Caco-2 (cell line): ENCODE measurements at regions not wholly inside any gene's neighbourhood (a gene's known extent, or its start where the extent isn't known, plus 50 kb on each side); places are given as distances from the start of the nearest gene placed in this dataset.

ENCODE experiments used
- BruUV-seq: library from RNA; stranded (reverse); fragments of 400-500 nt; replicated peaks from 2 replicates; lab custom pipeline; 2021; lab: Mats Ljungman, UMichigan
- CTCF ChIA-PET: fragments of 300-600 bp; sonication (Branson Sonifier 250); formaldehyde crosslinking; loops from one replicate; lab custom pipeline; 2022; ENCODE audit warnings: antibody characterized with exemption; lab: Charles Lee
- POLR2A ChIA-PET: fragments of 300-600 bp; sonication (Branson Sonifier 250); formaldehyde crosslinking; loops from one replicate; lab custom pipeline; 2022; ENCODE audit warnings: antibody characterized with exemption; lab: Charles Lee
- DNase-seq, 2 experiments: peaks; one replicate each; pipeline versions ENCODE4 v3.0.0 to v3.0.0-alpha.2; 2020 to 2022
- H3K27me3 ChIP-seq: replicated peaks from 2 replicates; pipeline ENCODE4 v1.6.0; 2011; ENCODE audit warnings: low read length; ENCODE audit not compliant: control insufficient read depth, insufficient read depth
- H3K36me3 ChIP-seq: 2 replicates; pipeline ENCODE4 v1.5.1; 2011; ENCODE audit warnings: low read length; ENCODE audit not compliant: control insufficient read depth, insufficient read depth
- H3K4me1 ChIP-seq: fragments of 250-450 bp; sonication (Bioruptor Pico); 2 replicates; pipeline ENCODE4 v1.5.1; 2020; ENCODE audit warnings: mild to moderate bottlenecking
- H3K4me3 ChIP-seq: 2 replicates; pipeline ENCODE4 v1.5.1; 2011; ENCODE audit warnings: low read depth, mild to moderate bottlenecking, control low read depth, low read length
- H3K9me3 ChIP-seq: fragments of 250-450 bp; sonication (Bioruptor Pico); 2 replicates; pipeline ENCODE4 v1.5.1; 2020; ENCODE audit warnings: mild to moderate bottlenecking, moderate library complexity
- H3K27ac Mint-ChIP-seq: one replicate; pipeline ENCODE4 v1.8.0; 2022; ENCODE audit warnings: mixed read lengths; ENCODE audit not compliant: unreplicated experiment
- H3K27me3 Mint-ChIP-seq: one replicate; pipeline ENCODE4 v1.8.0; 2022; ENCODE audit warnings: mixed read lengths; ENCODE audit not compliant: insufficient read depth, unreplicated experiment
- H3K36me3 Mint-ChIP-seq: one replicate; pipeline ENCODE4 v1.8.0; 2022; ENCODE audit warnings: mild to moderate bottlenecking, mixed read lengths; ENCODE audit not compliant: insufficient read depth, unreplicated experiment
- H3K4me1 Mint-ChIP-seq: one replicate; pipeline ENCODE4 v1.8.0; 2022; ENCODE audit warnings: low read depth, mixed read lengths; ENCODE audit not compliant: unreplicated experiment
- H3K4me3 Mint-ChIP-seq: one replicate; pipeline ENCODE4 v1.8.0; 2022; ENCODE audit warnings: mild to moderate bottlenecking, moderate library complexity, mixed read lengths; ENCODE audit not compliant: unreplicated experiment
- H3K9me3 Mint-ChIP-seq: one replicate; pipeline ENCODE4 v1.8.0; 2022; ENCODE audit warnings: mixed read lengths; ENCODE audit not compliant: unreplicated experiment
- CTCF ChIP-seq, 2 experiments: fragments of 200-600 bp in 1 of 2; IDR thresholded peaks; 1 replicate in 1 of 2; 2 replicates in 1 of 2; pipeline versions ENCODE4 v1.5.1 to v1.8.0; 2011 to 2022; ENCODE audit warnings: antibody characterized with exemption in 1 of 2, control low read depth in 1 of 2, inconsistent platforms in 1 of 2, low read depth in 1 of 2, low read length in 1 of 2, mild to moderate bottlenecking in 1 of 2, moderate library complexity in 1 of 2; ENCODE audit not compliant: insufficient read depth in 1 of 2, severe bottlenecking in 1 of 2, unreplicated experiment in 1 of 2
- intact Hi-C: fragments of 100-400 bp; cut with micrococcal nuclease; formaldehyde crosslinking; loops from one replicate; pipeline ENCODE4 v1.10.0; 2022; ENCODE audit not compliant: unreplicated experiment

GRCh38 chr22:47298017-47298785 lies 535.8 kb downstream of the TBC1D22A start:
- H3K4me3 Mint-ChIP-seq, result no peak overlapping the region
- BruUV-seq, result no TSS peak
- H3K36me3 Mint-ChIP-seq, result no peaks in the 10 kb centered on the region
- no peaks in the 10 kb centered on the region for H3K9me3 Mint-ChIP-seq
- no peak for DNase-seq
- H3K4me1 Mint-ChIP-seq, result no peaks in the 10 kb centered on the region
- CTCF ChIA-PET, result no interaction called here
- POLR2A ChIA-PET, result no interaction called here
- intact Hi-C loops, result no loop called here
- no peaks in the 10 kb centered on the region for H3K9me3 ChIP-seq
- H3K27ac Mint-ChIP-seq, result no peak overlapping the region
- TF ChIP-seq CTCF (IDR thresholded peaks at IDR 0.05; ENCODE audit: insufficient read depth in 1 of 2, low read depth in 1 of 2, low read length in 1 of 2, severe bottlenecking in 1 of 2, unreplicated experiment in 1 of 2), result no peak
- H3K4me3 ChIP-seq, result no peak overlapping the region
- H3K36me3 ChIP-seq, result no peaks in the 10 kb centered on the region
- peaks cover 24% of the 10 kb centered on the region for H3K27me3 Mint-ChIP-seq
- no peaks in the 10 kb centered on the region; the same call in 1 of the 2 replicates for H3K27me3 ChIP-seq
- H3K4me1 ChIP-seq, result no peaks in the 10 kb centered on the region

GRCh38 chr22:47297261-47298016 lies 535.0 kb downstream of the TBC1D22A start:
- H3K9me3 ChIP-seq, result no peaks in the 10 kb centered on the region
- H3K4me1 Mint-ChIP-seq, result no peaks in the 10 kb centered on the region
- no peak overlapping the region for H3K27ac Mint-ChIP-seq
- H3K4me3 Mint-ChIP-seq, result no peak overlapping the region
- POLR2A ChIA-PET, result no interaction called here
- CTCF ChIA-PET, result no interaction called here
- H3K4me3 ChIP-seq, result no peak overlapping the region
- H3K36me3 ChIP-seq, result no peaks in the 10 kb centered on the region
- H3K4me1 ChIP-seq, result no peaks in the 10 kb centered on the region
- BruUV-seq, result no TSS peak
- no peaks in the 10 kb centered on the region for H3K36me3 Mint-ChIP-seq
- peaks cover 24% of the 10 kb centered on the region for H3K27me3 Mint-ChIP-seq
- DNase-seq, result no peak
- H3K9me3 Mint-ChIP-seq, result no peaks in the 10 kb centered on the region
- no peaks in the 10 kb centered on the region; the same call in 1 of the 2 replicates for H3K27me3 ChIP-seq
- intact Hi-C loops, result no loop called here
- TF ChIP-seq CTCF (IDR thresholded peaks at IDR 0.05; ENCODE audit: insufficient read depth in 1 of 2, low read depth in 1 of 2, low read length in 1 of 2, severe bottlenecking in 1 of 2, unreplicated experiment in 1 of 2), result no peak

- Mint-ChIP-seq H3K27ac (no peak overlapping the region), H3K27me3 (peaks cover 26% of the 10 kb centered on the region), H3K4me3 (no peak overlapping the region), H3K36me3 (no peaks in the 10 kb centered on the region), H3K4me1 (no peaks in the 10 kb centered on the region), H3K9me3 (no peaks in the 10 kb centered on the region)
- Histone ChIP-seq H3K9me3 (no peaks in the 10 kb centered on the region), H3K4me3 (no peak overlapping the region), H3K4me1 (no peaks in the 10 kb centered on the region), H3K36me3 (no peaks in the 10 kb centered on the region), H3K27me3 (no peaks in the 10 kb centered on the region; the same call in 1 of the 2 replicates)
- POLR2A ChIA-PET, result no interaction called here
- intact Hi-C loops, result no loop called here
- no peak for DNase-seq
- no peak for TF ChIP-seq CTCF (IDR thresholded peaks at IDR 0.05; ENCODE audit: insufficient read depth in 1 of 2, low read depth in 1 of 2, low read length in 1 of 2, severe bottlenecking in 1 of 2, unreplicated experiment in 1 of 2)
- CTCF ChIA-PET, result no interaction called here
- BruUV-seq, result no TSS peak
Observed at GRCh38 chr22:47296405-47297260, 534.2 kb downstream of the TBC1D22A start.
